Erythroblast (primary cell): ENCODE measurements at regions not wholly inside any gene's neighbourhood (a gene's known extent, or its start where the extent isn't known, plus 50 kb on each side); places are given as distances from the start of the nearest gene placed in this dataset.
"Not testable (repeated sequence)": the region's sequence is repeated elsewhere in the genome, so short reads cannot be mapped to it uniquely, and the experiment has no call there.

ENCODE experiments used
- DNase-seq, 2 experiments: peaks; one replicate each; lab custom pipeline; 2025; lab: John Stamatoyannopoulos, UW
- GATA1 ChIP-seq: IDR thresholded peaks from 2 replicates; pipeline ENCODE4 v1.6.1; 2011; ENCODE audit warnings: low read depth, mild to moderate bottlenecking, control low read depth, low read length, moderate library complexity
- POLR2A ChIP-seq: IDR thresholded peaks from 2 replicates; pipeline ENCODE4 v1.6.1; 2011; ENCODE audit warnings: mild to moderate bottlenecking, low read length

DNA sequence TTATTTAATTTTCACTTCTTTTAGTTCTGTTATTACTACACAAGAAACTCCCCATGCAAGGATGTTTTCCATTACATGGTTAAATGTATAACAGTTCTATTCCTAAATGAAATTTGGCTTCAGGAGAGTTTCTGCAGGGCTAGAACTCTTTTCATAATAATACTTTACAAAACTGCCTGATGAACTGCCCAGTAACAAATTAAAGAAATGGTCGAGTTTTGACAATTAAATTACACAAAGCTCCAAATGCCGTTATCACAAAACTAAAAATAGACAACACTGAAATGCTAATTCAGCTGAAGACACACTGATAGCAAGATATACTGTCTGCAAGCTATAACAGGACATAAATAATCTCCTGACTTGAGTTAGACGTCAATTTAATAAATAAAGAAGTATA lies 435.2 kb upstream of the CCDC54 start:
- no peak for DNase-seq
- TF ChIP-seq POLR2A (no peak), GATA1 (no peak)

DNA sequence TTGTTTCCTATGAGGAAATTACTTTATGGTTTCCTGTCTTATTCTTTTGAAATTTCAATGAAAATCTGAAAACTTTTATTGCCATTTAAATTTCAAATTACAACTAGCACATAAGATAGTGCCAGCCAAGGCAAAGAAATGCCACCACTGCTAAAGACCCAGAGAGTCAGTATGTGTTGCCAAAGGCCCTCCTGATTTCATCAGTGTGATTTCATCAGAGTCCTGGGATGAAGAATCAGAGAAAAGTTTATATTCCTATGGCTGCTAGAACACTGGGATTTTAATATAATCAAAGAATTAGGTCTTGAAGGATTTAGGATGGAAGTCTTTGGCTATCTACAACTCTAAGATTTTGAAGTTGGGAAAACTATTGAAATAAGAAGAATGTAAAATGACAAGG lies 434.2 kb upstream of the CCDC54 start:
- TF ChIP-seq POLR2A (no peak), GATA1 (no peak)
- DNase-seq: no peak

DNA sequence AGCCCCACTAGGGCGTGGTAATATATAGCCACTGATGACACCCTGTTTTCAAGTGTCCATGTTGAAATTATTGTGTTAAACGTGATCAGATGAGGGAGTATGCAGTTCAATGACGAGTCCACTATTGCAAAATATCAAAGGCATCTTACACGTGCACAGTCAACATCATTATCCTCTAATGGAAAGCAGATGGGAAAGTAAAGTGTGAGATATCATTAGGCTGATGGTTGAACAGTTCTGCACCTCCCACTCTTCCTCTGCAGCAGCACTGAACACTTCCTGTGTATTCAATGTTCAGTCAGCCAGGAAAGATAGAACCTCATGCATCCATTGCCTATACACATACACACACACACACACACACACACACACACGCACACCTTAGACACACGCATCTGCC lies 431.8 kb upstream of the CCDC54 start:
- no peak for DNase-seq
- TF ChIP-seq GATA1 (no peak), POLR2A (no peak)

DNA sequence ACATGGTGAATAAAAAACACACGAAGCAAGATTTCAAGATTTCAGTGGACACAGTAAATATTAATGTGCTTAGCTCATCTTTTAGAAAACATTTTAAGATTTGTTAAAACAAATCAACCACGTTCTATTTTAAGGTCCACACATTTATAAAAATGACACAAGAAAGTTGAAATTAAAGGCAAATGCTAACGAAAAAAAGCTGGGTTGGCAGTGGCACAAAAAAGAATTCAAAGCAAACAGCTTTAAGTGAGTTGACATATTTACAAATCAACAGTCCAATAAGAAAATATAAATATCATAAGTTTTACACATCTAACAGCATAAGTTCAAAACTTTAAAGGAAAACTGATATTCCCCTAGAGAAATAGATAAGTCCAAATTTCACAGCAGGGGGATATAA lies 430.4 kb upstream of the CCDC54 start:
- no peak for DNase-seq
- TF ChIP-seq GATA1 (no peak), POLR2A (no peak)

DNA sequence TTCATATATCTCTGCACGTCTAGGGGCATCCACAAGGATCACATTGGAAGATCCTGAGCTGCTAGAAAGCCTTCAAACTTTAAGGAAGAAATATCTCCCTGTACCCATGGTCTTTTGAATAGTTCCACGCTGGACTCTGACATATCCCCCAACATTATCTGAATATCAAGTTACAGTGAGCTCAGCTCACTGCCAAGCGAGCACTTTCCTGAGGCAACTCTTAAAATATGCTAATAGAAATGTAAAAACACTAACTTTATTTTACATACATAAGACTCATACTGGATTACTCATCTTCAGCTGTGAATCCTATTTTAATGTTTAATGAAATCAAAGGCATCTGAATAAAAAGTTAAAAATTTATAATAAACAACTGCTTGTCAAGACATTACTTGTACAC lies 420.2 kb upstream of the CCDC54 start:
- no peak for DNase-seq

DNA sequence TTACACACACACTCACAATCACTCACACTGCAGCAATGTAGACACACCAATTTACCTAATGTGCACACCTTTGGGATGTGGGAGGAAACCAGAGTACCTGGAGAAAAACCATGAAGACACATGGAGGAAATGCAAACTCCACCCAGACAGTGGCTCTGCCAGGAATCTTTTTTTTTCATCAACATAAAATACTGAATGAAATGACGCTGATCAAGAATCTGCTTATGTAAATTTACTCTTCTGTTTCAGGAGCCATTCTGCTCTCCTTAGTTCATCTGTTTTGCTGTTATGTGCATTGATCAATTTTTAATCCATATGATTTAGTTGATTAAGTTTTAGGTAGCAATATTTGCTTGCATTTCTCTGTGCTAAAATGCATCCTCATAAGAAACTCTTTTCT lies 414.2 kb upstream of the CCDC54 start:
- no peak for DNase-seq
- no peak for TF ChIP-seq POLR2A
- TF ChIP-seq GATA1: no peak

More for the DNA sequence above, 420.2 kb upstream of the CCDC54 start:
- no peak for TF ChIP-seq GATA1
- TF ChIP-seq POLR2A: no peak

DNA sequence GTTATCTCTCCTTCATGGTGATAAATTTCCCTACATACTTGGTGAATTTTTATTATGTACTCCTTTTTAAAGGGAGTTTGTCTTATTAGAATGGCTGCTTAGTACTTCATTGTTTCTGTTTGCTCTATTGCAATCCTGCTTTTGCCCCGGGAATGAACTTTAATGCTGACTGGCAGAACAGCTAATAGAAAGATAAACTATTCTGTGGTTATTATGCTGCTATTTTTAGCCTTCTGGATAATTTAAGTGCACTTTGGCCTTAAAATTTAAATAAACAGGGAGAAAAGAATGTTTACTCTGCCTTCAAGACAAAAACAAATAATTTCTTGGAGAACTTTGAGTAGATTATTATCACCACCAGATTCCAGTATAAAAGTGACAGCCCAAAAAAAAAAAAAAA lies 413.8 kb upstream of the CCDC54 start:
- TF ChIP-seq GATA1 (no peak), POLR2A (no peak)
- DNase-seq: no peak

DNA sequence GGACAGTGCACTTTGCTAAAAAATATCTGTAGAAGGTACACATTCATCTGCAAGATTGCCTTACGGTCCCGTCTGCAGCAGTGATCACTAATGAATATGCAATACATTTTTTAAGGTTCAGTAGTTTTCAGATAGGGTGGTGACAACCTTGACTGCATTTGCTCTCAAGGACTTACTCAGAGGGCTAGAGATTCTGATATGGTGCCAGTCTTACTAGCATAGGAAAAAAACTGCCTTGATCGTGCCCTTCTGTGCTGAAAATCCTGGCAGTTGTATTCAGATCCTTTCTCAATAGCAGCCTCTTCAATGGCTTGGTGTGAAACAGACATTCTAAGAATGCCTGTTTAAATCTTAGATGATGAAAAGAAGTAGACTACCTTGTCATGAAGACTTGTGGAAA lies 411.9 kb upstream of the CCDC54 start:
- TF ChIP-seq POLR2A (no peak), GATA1 (no peak)
- DNase-seq: no peak

DNA sequence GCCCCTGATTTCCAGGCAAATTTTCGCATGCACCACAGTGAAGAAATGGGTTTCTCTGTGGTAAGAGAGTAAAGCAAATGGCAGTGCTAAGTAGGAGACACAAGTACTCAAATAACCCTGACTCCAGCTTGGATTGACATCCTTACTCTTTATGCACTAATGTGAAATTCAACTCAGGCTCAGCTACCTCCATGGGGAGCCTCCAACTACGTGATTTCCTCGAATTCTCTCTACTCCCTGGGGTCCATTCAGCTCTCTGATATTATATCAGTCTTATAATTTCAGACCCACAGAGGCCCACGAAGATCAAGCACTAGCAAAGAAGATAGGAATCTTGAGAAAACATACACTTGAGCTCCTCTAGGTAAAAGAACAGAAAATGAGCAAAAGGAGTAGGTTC lies 407.6 kb upstream of the CCDC54 start:
- no peak for DNase-seq
- TF ChIP-seq POLR2A (no peak), GATA1 (no peak)

DNA sequence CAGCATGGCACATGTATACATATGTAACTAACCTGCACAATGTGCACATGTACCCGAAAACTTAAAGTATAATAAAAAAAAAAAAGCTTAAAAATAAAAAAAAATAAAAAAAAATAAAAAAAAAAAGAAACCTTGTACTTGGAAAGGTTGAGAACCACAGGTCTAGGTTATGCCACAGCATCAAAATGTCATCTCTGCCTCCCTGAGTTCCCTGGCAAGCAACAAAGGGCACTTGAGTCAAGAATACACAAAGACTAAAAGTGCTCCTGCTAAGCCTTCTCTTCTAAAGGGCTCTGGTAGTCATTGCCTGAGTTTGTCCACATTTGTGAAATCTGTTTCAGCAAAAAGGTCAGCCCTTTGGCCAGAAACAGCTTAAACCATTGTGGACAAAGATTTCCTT lies 395.8 kb upstream of the CCDC54 start:
- TF ChIP-seq POLR2A (no peak), GATA1 (no peak)
- DNase-seq: no peak

DNA sequence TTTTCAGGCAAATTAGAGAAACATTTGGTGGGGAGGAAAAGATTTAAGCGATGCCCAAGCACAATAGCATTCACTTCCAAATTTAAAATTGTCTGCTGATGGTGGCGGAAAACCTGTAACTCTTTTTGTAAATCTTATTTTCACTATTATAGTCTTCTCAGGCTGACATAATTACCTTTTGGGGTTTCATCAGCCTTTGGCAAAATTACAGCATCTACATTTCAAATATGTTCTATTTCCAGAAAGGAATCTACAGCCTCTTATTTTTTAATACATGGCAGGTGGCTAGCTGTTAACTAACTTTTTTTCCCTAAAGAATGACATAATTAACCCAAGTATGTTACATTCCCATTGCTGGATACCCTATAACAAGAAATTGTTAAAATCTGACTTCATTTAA lies 391.5 kb upstream of the CCDC54 start:
- no peak for TF ChIP-seq POLR2A
- TF ChIP-seq GATA1: no peak

DNA sequence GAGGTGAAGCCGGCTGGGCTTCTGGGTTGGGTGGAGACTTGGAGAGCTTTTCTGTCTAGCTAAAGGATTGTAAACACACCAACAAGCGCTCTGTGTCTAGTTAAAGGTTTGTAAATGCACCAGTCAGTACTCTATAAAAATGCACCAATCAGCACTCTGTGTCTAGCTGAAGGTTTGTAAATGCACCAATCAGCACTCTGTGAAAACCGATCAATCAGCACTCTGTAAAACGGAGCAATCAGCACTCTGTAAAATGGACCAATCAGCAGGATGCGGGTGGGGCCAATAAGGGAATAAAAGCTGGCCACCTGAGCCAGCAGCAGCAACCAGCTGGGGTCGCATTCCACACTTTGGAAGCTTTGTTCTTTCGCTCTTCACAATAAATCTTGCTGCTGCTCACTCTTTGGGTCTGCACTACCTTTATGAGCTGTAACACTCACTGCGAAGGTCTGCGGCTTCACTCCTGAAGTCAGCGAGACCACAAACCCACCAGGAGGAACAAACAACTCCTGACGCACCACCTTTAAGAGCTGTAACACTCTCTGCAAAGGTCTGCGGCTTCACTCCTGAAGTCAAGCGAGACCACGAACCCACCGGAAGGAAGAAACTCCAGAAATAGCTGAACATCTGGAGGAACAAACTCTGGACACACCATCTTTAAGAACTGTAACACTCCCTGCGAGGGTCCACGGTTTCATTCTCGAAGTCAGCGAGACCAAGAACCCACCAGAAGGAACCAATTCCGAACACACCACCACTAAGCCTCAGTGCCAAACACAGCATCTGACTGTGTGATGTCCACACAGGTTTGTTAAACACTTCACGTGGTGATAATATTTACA lies 378.2 kb upstream of the CCDC54 start:
- DNase-seq: not testable (repeated sequence)

More for the DNA sequence above, 391.5 kb upstream of the CCDC54 start:
- DNase-seq: no peak

DNA sequence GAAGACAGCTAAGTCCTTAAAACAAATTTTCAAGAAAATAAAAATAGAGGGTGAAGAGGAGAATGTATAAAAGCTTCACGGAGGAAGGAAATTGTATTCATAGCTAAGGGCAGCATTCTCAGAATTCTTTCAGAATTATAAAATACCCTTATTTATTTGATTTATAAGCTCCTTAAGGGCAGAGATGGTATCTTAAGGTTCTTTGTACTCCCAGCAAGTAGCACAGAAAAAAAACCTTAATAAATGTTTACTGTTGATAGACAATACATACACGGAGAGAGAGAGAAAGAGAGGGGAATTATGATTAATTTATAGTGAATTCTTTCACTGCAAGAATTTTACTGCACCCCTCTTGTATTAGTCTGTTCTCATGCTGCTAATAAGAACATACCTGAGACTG lies 375.6 kb upstream of the CCDC54 start:
- no peak for TF ChIP-seq POLR2A
- TF ChIP-seq GATA1: no peak
- DNase-seq: no peak

DNA sequence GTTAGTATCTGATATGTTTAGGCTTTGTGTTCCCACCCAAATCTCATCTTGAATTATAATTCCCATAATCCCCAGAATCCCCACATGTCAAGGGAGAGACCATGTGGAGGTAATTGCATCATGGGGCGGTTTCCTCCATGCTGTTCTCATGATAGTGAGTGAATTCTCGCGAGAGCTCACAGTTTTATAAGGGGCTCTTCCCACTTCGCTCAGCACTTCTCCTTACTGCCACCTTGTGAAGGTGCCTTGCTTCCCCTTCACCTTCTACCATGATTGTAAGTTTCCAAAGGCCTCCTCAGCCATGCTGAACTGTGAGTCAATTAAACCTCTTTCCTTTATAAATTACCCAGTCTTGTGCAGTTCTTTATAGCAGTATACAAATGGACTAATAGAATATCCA lies 371.9 kb upstream of the CCDC54 start:
- DNase-seq: not testable (repeated sequence)

DNA sequence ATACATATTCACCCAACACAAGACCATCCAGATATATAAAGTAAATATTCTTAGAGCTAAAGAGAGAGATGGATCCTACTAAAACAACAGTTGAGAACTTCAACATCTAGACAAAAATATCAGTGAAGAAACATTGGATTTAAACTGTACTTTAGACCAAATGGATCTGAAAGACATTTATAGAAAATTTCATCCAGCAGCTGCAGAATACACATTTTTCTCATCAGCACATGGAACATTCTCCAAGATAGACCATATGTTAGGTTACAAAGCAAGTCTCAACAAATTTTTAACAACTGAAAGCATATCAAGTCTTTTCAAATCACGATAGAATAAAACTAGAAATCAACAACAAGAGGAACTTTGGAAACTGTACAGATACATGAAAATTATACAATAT lies 369.0 kb upstream of the CCDC54 start:
- TF ChIP-seq POLR2A: no peak
- no peak for TF ChIP-seq GATA1
- no peak for DNase-seq

DNA sequence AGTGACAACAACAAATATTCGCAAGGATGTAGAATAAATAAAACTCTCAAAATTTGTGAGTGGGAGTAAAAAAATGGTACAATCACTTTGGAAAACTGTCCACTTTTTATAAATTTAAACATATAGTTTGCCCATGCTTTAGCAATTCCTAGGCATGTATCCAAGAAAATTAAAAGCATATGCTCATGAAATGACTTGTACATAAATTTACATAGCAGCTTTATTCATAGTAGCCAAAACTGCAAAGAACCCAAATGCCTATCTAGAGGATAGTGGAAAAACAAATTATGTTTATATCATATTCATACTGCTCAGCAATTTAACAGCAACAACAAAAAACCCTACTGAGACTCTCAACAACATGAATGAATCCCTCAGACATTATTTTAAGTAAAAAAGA lies 363.6 kb upstream of the CCDC54 start:
- TF ChIP-seq POLR2A (no peak), GATA1 (no peak)
- DNase-seq: no peak
